ENCODE measurements at regions not wholly inside any gene's neighbourhood (a gene's known extent, or its start where the extent isn't known, plus 50 kb on each side); places are given as distances from the start of the nearest gene placed in this dataset.

DNA sequence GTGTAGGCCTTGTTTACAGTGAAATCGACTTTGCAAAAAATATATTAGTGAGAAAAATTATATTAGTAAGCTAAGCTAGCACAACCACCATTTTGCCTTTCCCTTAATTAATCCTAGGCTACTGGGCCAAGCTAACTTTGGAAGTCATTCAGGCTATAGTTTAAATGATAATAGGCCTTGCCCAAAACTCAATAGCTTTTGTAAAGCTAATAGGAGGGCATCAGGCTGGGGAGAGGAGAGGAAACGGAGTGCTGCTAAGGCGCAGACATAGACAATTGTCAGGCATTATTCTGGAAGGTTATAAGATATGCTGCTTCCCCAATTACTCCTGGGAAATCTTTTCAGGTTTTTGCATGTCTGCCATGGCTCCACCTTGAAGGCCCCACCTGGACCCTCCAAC is 1286.0 kb downstream of the NSUN3 start:
- no peak for ATAC-seq
- Histone ChIP-seq H3K4me3 (no peak overlapping the region), H3K36me3 (ENCODE audit: insufficient read depth in 1 of 2, low read depth in 1 of 2) (no peaks in the 10 kb centered on the region), H3K27me3 (ENCODE audit: insufficient read depth in 3 of 3, low read length in 2 of 3) (no peaks in the 10 kb centered on the region), H3K9me3 (no peaks in the 10 kb centered on the region), H3K27ac (no peak overlapping the region), H3K4me1 (no peaks in the 10 kb centered on the region)
- TF ChIP-seq, protein P1, sequence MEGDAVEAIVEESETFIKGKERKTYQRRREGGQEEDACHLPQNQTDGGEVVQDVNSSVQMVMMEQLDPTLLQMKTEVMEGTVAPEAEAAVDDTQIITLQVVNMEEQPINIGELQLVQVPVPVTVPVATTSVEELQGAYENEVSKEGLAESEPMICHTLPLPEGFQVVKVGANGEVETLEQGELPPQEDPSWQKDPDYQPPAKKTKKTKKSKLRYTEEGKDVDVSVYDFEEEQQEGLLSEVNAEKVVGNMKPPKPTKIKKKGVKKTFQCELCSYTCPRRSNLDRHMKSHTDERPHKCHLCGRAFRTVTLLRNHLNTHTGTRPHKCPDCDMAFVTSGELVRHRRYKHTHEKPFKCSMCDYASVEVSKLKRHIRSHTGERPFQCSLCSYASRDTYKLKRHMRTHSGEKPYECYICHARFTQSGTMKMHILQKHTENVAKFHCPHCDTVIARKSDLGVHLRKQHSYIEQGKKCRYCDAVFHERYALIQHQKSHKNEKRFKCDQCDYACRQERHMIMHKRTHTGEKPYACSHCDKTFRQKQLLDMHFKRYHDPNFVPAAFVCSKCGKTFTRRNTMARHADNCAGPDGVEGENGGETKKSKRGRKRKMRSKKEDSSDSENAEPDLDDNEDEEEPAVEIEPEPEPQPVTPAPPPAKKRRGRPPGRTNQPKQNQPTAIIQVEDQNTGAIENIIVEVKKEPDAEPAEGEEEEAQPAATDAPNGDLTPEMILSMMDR (IDR thresholded peaks at IDR 0.05): no peak
- 90 to 93% (median 91%) methylated on average over 3 of the region's 3 CpGs for WGBS, 3 donors
- DNase-seq: no peak
- intact Hi-C loops (cut with DNase I): no loop called here

DNA sequence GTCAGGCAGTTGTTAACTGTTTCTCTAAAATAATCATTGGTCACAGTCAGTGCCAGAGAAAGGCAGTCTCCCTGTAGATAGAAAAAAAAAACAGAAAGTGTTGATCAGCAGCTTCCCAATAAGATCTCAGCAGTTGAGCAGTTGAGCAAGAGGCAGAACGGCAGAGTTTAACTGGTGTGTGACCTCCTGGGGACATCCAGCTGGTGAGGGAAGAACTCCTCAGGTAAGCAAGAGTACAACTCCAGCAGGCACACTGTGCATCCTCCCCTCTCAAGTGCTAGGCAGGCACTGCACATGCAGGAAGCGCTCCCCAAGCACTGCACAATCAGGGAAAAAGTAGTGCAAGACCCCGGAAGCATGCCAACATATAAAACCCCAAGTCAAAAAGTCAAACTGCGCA is 1287.2 kb downstream of the NSUN3 start:
- H3K27ac ChIP-seq: no peak overlapping the region
- 70 to 77% (median 73%) methylated on average over 4 of the region's 4 CpGs for WGBS, 3 donors
- no peaks in the 10 kb centered on the region for H3K36me3 ChIP-seq (ENCODE audit: insufficient read depth in 1 of 2, low read depth in 1 of 2)
- TF ChIP-seq, protein P1 (IDR thresholded peaks at IDR 0.05): no peak
- H3K4me3 ChIP-seq: no peak overlapping the region
- no peaks in the 10 kb centered on the region for H3K4me1 ChIP-seq
- DNase-seq (no peak), ATAC-seq (no peak)
- intact Hi-C loops (cut with DNase I): no loop called here
- no peaks in the 10 kb centered on the region for H3K27me3 ChIP-seq (ENCODE audit: insufficient read depth in 3 of 3, low read length in 2 of 3)
- no peaks in the 10 kb centered on the region for H3K9me3 ChIP-seq

DNA sequence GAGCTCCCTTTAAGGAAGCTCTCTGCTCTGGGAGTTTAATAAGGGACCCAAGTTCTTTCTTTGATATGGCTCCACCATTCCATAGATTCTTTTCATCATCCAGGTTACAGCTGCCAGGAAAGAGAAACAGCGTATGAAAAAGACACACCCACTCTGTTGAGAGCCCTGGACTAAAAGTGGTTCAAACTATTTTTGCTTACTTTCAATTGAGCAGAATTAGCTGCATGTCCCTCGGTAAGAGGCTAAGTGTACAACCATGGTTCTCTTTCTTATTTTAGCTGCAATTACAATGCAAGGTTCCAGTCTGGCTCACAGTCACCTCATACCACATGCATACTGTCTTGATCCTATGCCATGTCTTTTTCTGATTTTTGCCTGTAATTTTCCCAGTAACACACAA is 1288.3 kb downstream of the NSUN3 start:
- WGBS, 3 donors: 30 to 40% (median 33%) methylated on average over 2 of the region's 2 CpGs
- intact Hi-C loops (cut with DNase I): no loop called here
- DNase-seq (no peak), ATAC-seq (no peak)
- no peaks in the 10 kb centered on the region for H3K4me1 ChIP-seq
- TF ChIP-seq, protein P1 (IDR thresholded peaks at IDR 0.05): no peak
- no peaks in the 10 kb centered on the region for H3K27me3 ChIP-seq (ENCODE audit: insufficient read depth in 3 of 3, low read length in 2 of 3)
- H3K4me3 ChIP-seq: no peak overlapping the region
- H3K36me3 ChIP-seq (ENCODE audit: insufficient read depth in 1 of 2, low read depth in 1 of 2): no peaks in the 10 kb centered on the region
- H3K27ac ChIP-seq: no peak overlapping the region
- no peaks in the 10 kb centered on the region for H3K9me3 ChIP-seq

DNA sequence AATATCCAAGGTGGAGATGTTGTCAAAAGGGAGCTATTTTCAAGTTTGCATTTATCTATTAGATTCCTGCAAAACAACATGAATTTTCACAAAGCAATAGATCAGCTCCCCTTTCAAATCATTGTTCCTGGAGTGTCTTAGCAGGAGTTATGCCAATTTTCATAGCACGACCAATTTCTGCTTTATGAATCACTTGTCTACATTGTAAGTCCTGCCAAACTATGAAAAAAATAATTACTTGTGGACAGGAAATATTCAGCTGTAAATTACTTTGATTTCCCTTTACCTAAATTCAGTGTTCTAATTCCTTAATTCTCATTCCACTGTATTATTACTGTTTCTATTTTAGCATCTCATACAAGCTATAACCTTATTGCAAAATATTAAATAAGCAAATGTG is 1289.6 kb downstream of the NSUN3 start:
- WGBS, 3 donors: 6 to 13% (median 8%) methylated on average over 1 of the region's 1 CpG
- Histone ChIP-seq H3K4me3 (no peak overlapping the region), H3K27ac (no peak overlapping the region), H3K9me3 (no peaks in the 10 kb centered on the region), H3K4me1 (no peaks in the 10 kb centered on the region), H3K36me3 (ENCODE audit: insufficient read depth in 1 of 2, low read depth in 1 of 2) (no peaks in the 10 kb centered on the region), H3K27me3 (ENCODE audit: insufficient read depth in 3 of 3, low read length in 2 of 3) (no peaks in the 10 kb centered on the region)
- DNase-seq: no peak
- intact Hi-C loops (cut with DNase I): no loop called here
- TF ChIP-seq, protein P1 (IDR thresholded peaks at IDR 0.05): no peak
- ATAC-seq: no peak

DNA sequence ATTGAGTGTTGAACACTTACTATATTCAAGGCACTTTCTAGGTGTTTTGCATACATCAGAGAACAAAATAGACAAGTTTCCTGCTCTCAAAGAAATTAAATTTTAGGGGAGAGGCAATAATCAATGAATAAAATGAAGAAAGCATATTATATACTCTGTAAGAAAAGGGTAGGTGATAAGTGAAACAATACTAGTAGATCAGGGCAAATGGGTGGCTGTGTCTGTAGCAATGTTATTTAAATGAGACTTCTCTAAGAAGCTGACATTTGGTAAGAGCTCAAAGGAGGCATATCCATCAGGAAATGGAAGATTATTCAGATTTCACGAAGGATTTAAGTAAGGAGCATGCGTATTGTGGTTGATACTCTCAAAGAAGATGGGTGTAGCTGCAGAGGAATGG is 1291.6 kb downstream of the NSUN3 start:
- ATAC-seq: no peak

More for the DNA sequence above, 1291.6 kb downstream of the NSUN3 start:
- 25 to 33% (median 28%) methylated on average over 2 of the region's 2 CpGs for WGBS, 3 donors
- intact Hi-C loops (cut with DNase I): no loop called here
- no peak overlapping the region for H3K27ac ChIP-seq
- TF ChIP-seq, protein P1 (IDR thresholded peaks at IDR 0.05): no peak
- H3K9me3 ChIP-seq: no peaks in the 10 kb centered on the region
- no peaks in the 10 kb centered on the region for H3K4me1 ChIP-seq
- H3K4me3 ChIP-seq: no peak overlapping the region
- no peaks in the 10 kb centered on the region for H3K36me3 ChIP-seq (ENCODE audit: insufficient read depth in 1 of 2, low read depth in 1 of 2)
- H3K27me3 ChIP-seq (ENCODE audit: insufficient read depth in 3 of 3, low read length in 2 of 3): no peaks in the 10 kb centered on the region
- DNase-seq: no peak
